A673 (cell line): ENCODE measurements at regions not wholly inside any gene's neighbourhood (a gene's known extent, or its start where the extent isn't known, plus 50 kb on each side); places are given as distances from the start of the nearest gene placed in this dataset.

Experiments
- BruUV-seq: library from RNA; stranded (reverse); fragments of 400-500 nt; replicated peaks from 2 replicates; lab custom pipeline; 2021; lab: Mats Ljungman, UMichigan
- CTCF ChIA-PET: fragments of 300-600 bp; sonication (Branson Sonifier 250); formaldehyde crosslinking; loops from one replicate; lab custom pipeline; 2022; ENCODE audit warnings: antibody characterized with exemption; lab: Charles Lee
- POLR2A ChIA-PET: fragments of 300-600 bp; sonication (Branson Sonifier 250); formaldehyde crosslinking; loops from one replicate; lab custom pipeline; 2022; ENCODE audit warnings: antibody characterized with exemption; ENCODE audit not compliant: low non-redundant PET; lab: Charles Lee
- DNase-seq: peaks from one replicate; pipeline ENCODE4 v3.0.0-alpha.2; 2015; ENCODE audit warnings: low spot score
- H3K27ac ChIP-seq: fragments of 200-600 bp; sonication (generic); 2 replicates; pipeline ENCODE4 v1.5.1; 2016; ENCODE audit warnings: mixed run types, low read depth, mild to moderate bottlenecking, mixed read lengths, antibody characterized with exemption, low read length; ENCODE audit not compliant: poor library complexity, severe bottlenecking
- H3K27me3 ChIP-seq: fragments of 200-600 bp; sonication (generic); replicated peaks from 2 replicates; pipeline ENCODE4 v1.6.1; 2017; ENCODE audit warnings: mixed run types, low read depth, mild to moderate bottlenecking, mixed read lengths, antibody characterized with exemption, low read length; ENCODE audit not compliant: insufficient read depth, poor library complexity
- H3K36me3 ChIP-seq: fragments of 200-600 bp; sonication (generic); 2 replicates; pipeline ENCODE4 v1.6.1; 2016; ENCODE audit warnings: mixed run types, mild to moderate bottlenecking, mixed read lengths, antibody characterized with exemption, low read length; ENCODE audit not compliant: insufficient read depth, poor library complexity, severe bottlenecking
- H3K4me1 ChIP-seq: fragments of 200-600 bp; sonication (generic); 2 replicates; pipeline ENCODE4 v1.6.1; 2017; ENCODE audit warnings: mixed run types, mild to moderate bottlenecking, mixed read lengths, antibody characterized with exemption, low read length; ENCODE audit not compliant: insufficient read depth, poor library complexity, severe bottlenecking
- H3K4me3 ChIP-seq: fragments of 200-600 bp; sonication (generic); 2 replicates; pipeline ENCODE4 v1.5.1; 2016; ENCODE audit warnings: low read depth, mixed run types, mild to moderate bottlenecking, mixed read lengths, low read length; ENCODE audit not compliant: poor library complexity, severe bottlenecking
- H3K9me3 ChIP-seq: fragments of 200-600 bp; sonication (generic); 2 replicates; pipeline ENCODE4 v1.6.1; 2016; ENCODE audit warnings: mixed run types, low read depth, mild to moderate bottlenecking, mixed read lengths, antibody characterized with exemption, low read length; ENCODE audit not compliant: poor library complexity, severe bottlenecking
- EZH2 ChIP-seq: fragments of 200-600 bp; sonication (generic); IDR thresholded peaks from 2 replicates; pipeline ENCODE4 v1.6.1; 2017; ENCODE audit warnings: borderline replicate concordance, low read depth, mild to moderate bottlenecking, mixed read lengths, antibody characterized with exemption, low read length; ENCODE audit not compliant: poor library complexity, severe bottlenecking
- intact Hi-C: fragments of 100-400 bp; cut with micrococcal nuclease; formaldehyde crosslinking; loops from one replicate; pipeline ENCODE4 v1.10.0; 2022; ENCODE audit not compliant: unreplicated experiment
- TF ChIP-seq, protein P1 (sequence below): fragments of 300-800, 200-600 bp; sonication (generic); conservative IDR thresholded peaks from 2 replicates; pipeline ENCODE4 v1.5.1; 2017; ENCODE audit warnings: low read depth, mild to moderate bottlenecking, antibody characterized with exemption, low read length, moderate library complexity, mixed read lengths

DNA sequence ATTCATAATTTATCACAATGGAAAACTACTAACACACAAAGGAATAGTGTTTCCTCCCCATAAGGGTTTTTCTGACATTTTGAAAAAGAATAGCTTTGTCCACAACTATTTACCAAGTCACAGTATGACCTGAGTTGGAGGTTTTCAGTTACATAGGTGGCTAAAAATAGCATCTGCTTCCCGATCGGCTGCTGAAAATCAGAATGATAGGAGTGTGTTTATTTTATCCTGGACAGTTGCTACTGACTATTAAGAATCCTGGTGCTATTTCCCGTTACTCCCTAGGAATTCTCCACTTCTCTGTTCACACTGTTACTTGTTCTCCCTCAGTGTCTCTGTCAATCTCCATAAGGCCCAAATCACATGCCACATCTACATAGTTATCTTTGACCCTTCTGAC, 353.9 kb upstream of the RARB start:
- DNase-seq, result no peak
- H3K36me3 ChIP-seq, result no peaks in the 10 kb centered on the region
- no peak overlapping the region for H3K27ac ChIP-seq
- no peaks in the 10 kb centered on the region for H3K27me3 ChIP-seq
- no peaks in the 10 kb centered on the region for H3K4me1 ChIP-seq
- no TSS peak for BruUV-seq
- no peak overlapping the region for H3K4me3 ChIP-seq
- ChIA-PET CTCF (no interaction called here), POLR2A (no interaction called here)
- no peaks in the 10 kb centered on the region for H3K9me3 ChIP-seq
- intact Hi-C loops, result no loop called here
- no peak for TF ChIP-seq EZH2
- TF ChIP-seq, protein P1, sequence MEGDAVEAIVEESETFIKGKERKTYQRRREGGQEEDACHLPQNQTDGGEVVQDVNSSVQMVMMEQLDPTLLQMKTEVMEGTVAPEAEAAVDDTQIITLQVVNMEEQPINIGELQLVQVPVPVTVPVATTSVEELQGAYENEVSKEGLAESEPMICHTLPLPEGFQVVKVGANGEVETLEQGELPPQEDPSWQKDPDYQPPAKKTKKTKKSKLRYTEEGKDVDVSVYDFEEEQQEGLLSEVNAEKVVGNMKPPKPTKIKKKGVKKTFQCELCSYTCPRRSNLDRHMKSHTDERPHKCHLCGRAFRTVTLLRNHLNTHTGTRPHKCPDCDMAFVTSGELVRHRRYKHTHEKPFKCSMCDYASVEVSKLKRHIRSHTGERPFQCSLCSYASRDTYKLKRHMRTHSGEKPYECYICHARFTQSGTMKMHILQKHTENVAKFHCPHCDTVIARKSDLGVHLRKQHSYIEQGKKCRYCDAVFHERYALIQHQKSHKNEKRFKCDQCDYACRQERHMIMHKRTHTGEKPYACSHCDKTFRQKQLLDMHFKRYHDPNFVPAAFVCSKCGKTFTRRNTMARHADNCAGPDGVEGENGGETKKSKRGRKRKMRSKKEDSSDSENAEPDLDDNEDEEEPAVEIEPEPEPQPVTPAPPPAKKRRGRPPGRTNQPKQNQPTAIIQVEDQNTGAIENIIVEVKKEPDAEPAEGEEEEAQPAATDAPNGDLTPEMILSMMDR, result no peak

DNA sequence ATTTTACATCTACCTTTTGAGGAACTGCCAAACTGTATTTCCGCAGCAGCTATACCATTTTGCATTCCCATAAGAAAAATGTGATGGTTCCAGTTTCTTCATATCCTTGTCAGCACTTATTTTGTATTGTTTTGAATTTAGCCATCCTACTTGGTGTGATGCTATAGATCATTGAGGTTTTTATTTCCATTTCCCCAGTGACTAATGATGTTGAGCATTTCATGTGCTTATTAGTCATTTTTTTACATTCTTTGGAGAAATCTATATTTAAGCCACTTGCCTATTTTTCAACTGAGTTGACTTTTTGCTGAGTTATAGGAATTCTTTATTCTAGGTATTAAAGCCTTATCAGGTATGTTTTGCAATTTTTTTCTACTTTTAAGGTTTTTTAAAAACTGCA, 347.6 kb upstream of the RARB start:
- ChIA-PET CTCF (no interaction called here), POLR2A (no interaction called here)
- Histone ChIP-seq H3K4me1 (no peaks in the 10 kb centered on the region), H3K36me3 (no peaks in the 10 kb centered on the region), H3K27me3 (no peaks in the 10 kb centered on the region), H3K4me3 (no peak overlapping the region), H3K27ac (no peak overlapping the region), H3K9me3 (no peaks in the 10 kb centered on the region)
- intact Hi-C loops, result no loop called here
- BruUV-seq, result no TSS peak
- no peak for DNase-seq
- TF ChIP-seq, protein P1, result no peak
- TF ChIP-seq EZH2, result no peak

DNA sequence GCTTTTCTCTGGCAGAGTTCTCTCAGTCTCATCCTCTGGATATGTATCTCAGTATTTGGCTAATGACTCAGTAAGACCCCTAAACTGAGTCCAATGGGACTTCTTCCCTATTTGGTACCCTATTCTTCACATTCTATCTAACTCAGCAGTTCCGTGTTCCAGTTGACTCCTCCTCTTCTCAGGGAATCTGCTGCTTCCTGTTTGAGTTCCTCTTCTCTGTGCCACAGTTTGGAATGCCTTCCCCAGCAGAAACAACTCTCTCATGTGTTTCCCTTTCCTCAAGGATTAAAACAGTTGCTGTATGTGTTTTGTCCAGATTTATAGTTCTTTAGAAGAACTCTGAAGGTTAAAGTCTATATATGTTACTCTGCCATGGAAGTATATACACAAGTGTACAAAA, 344.0 kb upstream of the RARB start:
- intact Hi-C loops, result no loop called here
- TF ChIP-seq, protein P1, result no peak
- no peak for TF ChIP-seq EZH2
- no peak for DNase-seq
- H3K4me3 ChIP-seq, result no peak overlapping the region
- no peak overlapping the region for H3K27ac ChIP-seq
- ChIA-PET CTCF (no interaction called here), POLR2A (no interaction called here)
- H3K4me1 ChIP-seq, result no peaks in the 10 kb centered on the region
- no peaks in the 10 kb centered on the region for H3K36me3 ChIP-seq
- H3K27me3 ChIP-seq, result peaks cover 4% of the 10 kb centered on the region
- BruUV-seq, result no TSS peak
- H3K9me3 ChIP-seq, result no peaks in the 10 kb centered on the region
